H9 (cell line): ENCODE measurements at regions not wholly inside any gene's neighbourhood (a gene's known extent, or its start where the extent isn't known, plus 50 kb on each side); places are given as distances from the start of the nearest gene placed in this dataset.

Source experiments
- DNase-seq: peaks from one replicate; pipeline ENCODE4 v3.0.0-alpha.2; 2017
- H2AFZ ChIP-seq: one replicate; pipeline ENCODE4 v1.6.1; 2013; ENCODE audit warnings: mild to moderate bottlenecking, low read length, control low read depth, moderate library complexity
- H2AK5ac ChIP-seq: 2 replicates; pipeline ENCODE4 v1.6.1; 2013; ENCODE audit warnings: low read length, control low read depth, mixed read lengths; ENCODE audit not compliant: insufficient read length
- H2BK120ac ChIP-seq: one replicate; pipeline ENCODE4 v1.6.1; 2013; ENCODE audit warnings: low read depth, mild to moderate bottlenecking, low read length, control low read depth, inconsistent platforms; ENCODE audit not compliant: poor library complexity, severe bottlenecking
- H2BK12ac ChIP-seq: 2 replicates; pipeline ENCODE4 v1.6.1; 2013; ENCODE audit warnings: low read length, control low read depth, mixed read lengths, low read depth; ENCODE audit not compliant: insufficient read length
- H2BK15ac ChIP-seq: 2 replicates; pipeline ENCODE4 v1.6.1; 2013; ENCODE audit warnings: low read depth, low read length, control low read depth
- H2BK20ac ChIP-seq: one replicate; pipeline ENCODE4 v1.6.1; 2013; ENCODE audit warnings: low read depth, mild to moderate bottlenecking, low read length, control low read depth, inconsistent platforms; ENCODE audit not compliant: poor library complexity, severe bottlenecking
- H2BK5ac ChIP-seq: 2 replicates; pipeline ENCODE4 v1.6.1; 2013; ENCODE audit warnings: low read length, control low read depth, mixed read lengths; ENCODE audit not compliant: insufficient read length
- H3K14ac ChIP-seq: 2 replicates; pipeline ENCODE4 v1.6.1; 2013; ENCODE audit warnings: low read length, control low read depth; ENCODE audit not compliant: insufficient read depth
- H3K18ac ChIP-seq: 2 replicates; pipeline ENCODE4 v1.6.1; 2013; ENCODE audit warnings: low read depth, mild to moderate bottlenecking, mixed read lengths, low read length, control low read depth; ENCODE audit not compliant: insufficient read length
- H3K23ac ChIP-seq: 2 replicates; pipeline ENCODE4 v1.6.1; 2013; ENCODE audit warnings: low read length, control low read depth, mixed read lengths, low read depth; ENCODE audit not compliant: insufficient read length
- H3K23me2 ChIP-seq: 2 replicates; pipeline ENCODE4 v1.6.1; 2013; ENCODE audit warnings: low read depth, mild to moderate bottlenecking, mixed read lengths, low read length, control low read depth; ENCODE audit not compliant: insufficient read length, poor library complexity, severe bottlenecking
- H3K27ac ChIP-seq: 2 replicates; pipeline ENCODE4 v1.5.1; 2013; ENCODE audit warnings: low read length, control low read depth, mixed read lengths, low read depth; ENCODE audit not compliant: insufficient read length
- H3K27me3 ChIP-seq: 2 replicates; pipeline ENCODE4 v1.6.1; 2013; ENCODE audit warnings: low read length, control low read depth, inconsistent platforms; ENCODE audit not compliant: insufficient read depth
- H3K4ac ChIP-seq: 2 replicates; pipeline ENCODE4 v1.6.1; 2013; ENCODE audit warnings: low read depth, mild to moderate bottlenecking, control low read depth, inconsistent platforms, low read length, moderate library complexity
- H3K4me1 ChIP-seq: 2 replicates; pipeline ENCODE4 v1.6.1; 2013; ENCODE audit warnings: low read length, control low read depth, inconsistent platforms; ENCODE audit not compliant: insufficient read depth
- H3K4me2 ChIP-seq: 2 replicates; pipeline ENCODE4 v1.6.1; 2013; ENCODE audit warnings: low read length, control low read depth, mixed read lengths; ENCODE audit not compliant: insufficient read length, insufficient read depth
- H3K56ac ChIP-seq: 2 replicates; pipeline ENCODE4 v1.6.1; 2013; ENCODE audit warnings: low read depth, mild to moderate bottlenecking, mixed read lengths, low read length, control low read depth; ENCODE audit not compliant: insufficient read length
- H3K79me1 ChIP-seq: 2 replicates; pipeline ENCODE4 v1.6.1; 2013; ENCODE audit warnings: low read depth, mild to moderate bottlenecking, moderate library complexity, low read length, control low read depth, inconsistent platforms; ENCODE audit not compliant: insufficient read depth, poor library complexity, severe bottlenecking
- H3K79me2 ChIP-seq: 2 replicates; pipeline ENCODE4 v1.6.1; 2013; ENCODE audit warnings: low read length, control low read depth, inconsistent platforms; ENCODE audit not compliant: insufficient read depth
- H3K9ac ChIP-seq: 2 replicates; pipeline ENCODE4 v1.6.1; 2013; ENCODE audit warnings: low read length, control low read depth, mixed read lengths; ENCODE audit not compliant: insufficient read length; ENCODE audit errors: extremely low read depth
- H3K9me3 ChIP-seq: one replicate; pipeline ENCODE4 v1.6.1; 2013; ENCODE audit warnings: low read depth, low read length, inconsistent platforms; ENCODE audit not compliant: control insufficient read depth
- H3T11ph ChIP-seq: one replicate; pipeline ENCODE4 v1.6.1; 2013; ENCODE audit warnings: mild to moderate bottlenecking, low read length, control low read depth, inconsistent platforms
- H4K20me1 ChIP-seq: one replicate; pipeline ENCODE4 v1.6.1; 2013; ENCODE audit not compliant: control insufficient read depth, insufficient read length, insufficient read depth
- H4K5ac ChIP-seq: 2 replicates; pipeline ENCODE4 v1.6.1; 2013; ENCODE audit warnings: low read depth, mild to moderate bottlenecking, mixed read lengths, low read length, control low read depth; ENCODE audit not compliant: insufficient read length
- H4K8ac ChIP-seq: replicated peaks from 2 replicates; pipeline ENCODE4 v1.6.1; 2013; ENCODE audit warnings: low read length, control low read depth, mixed read lengths, low read depth; ENCODE audit not compliant: insufficient read length
- H4K91ac ChIP-seq: 2 replicates; pipeline ENCODE4 v1.6.1; 2013; ENCODE audit warnings: low read depth, mild to moderate bottlenecking, moderate library complexity, mixed read lengths, low read length, control low read depth; ENCODE audit not compliant: insufficient read length
- H3K27ac Mint-ChIP-seq, 3 experiments: 2 replicates in 2 of 3; 3 replicates in 1 of 3; pipeline ENCODE4 v1.8.0; 2020 to 2021; ENCODE audit warnings: mixed read lengths in 3 of 3, mild to moderate bottlenecking in 1 of 3, moderate library complexity in 1 of 3
- H3K27me3 Mint-ChIP-seq: 2 replicates; pipeline ENCODE4 v1.8.0; 2021; ENCODE audit warnings: low read depth, mild to moderate bottlenecking, moderate library complexity, mixed read lengths
- H3K36me3 Mint-ChIP-seq, 3 experiments: 2 replicates in 2 of 3; 3 replicates in 1 of 3; pipeline ENCODE4 v1.8.0; 2020 to 2021; ENCODE audit warnings: low read depth in 3 of 3, mixed read lengths in 3 of 3; ENCODE audit not compliant: insufficient read depth in 1 of 3
- H3K4me1 Mint-ChIP-seq, 2 experiments: 2 replicates each; pipeline ENCODE4 v1.8.0; 2020; ENCODE audit warnings: mixed read lengths in 2 of 2
- H3K4me3 Mint-ChIP-seq, 2 experiments: 2 replicates in 1 of 2; 3 replicates in 1 of 2; pipeline ENCODE4 v1.8.0; 2020 to 2021; ENCODE audit warnings: mild to moderate bottlenecking in 2 of 2, mixed read lengths in 2 of 2, moderate library complexity in 1 of 2
- H3K9me3 Mint-ChIP-seq, 2 experiments: 2 replicates in 1 of 2; 3 replicates in 1 of 2; pipeline ENCODE4 v1.8.0; 2020; ENCODE audit warnings: mild to moderate bottlenecking in 2 of 2, mixed read lengths in 2 of 2, moderate library complexity in 1 of 2
- WGBS: extraction: QIAGEN DNeasy Blood & Tissue Kit; methylation state at CpG from one replicate; pipeline ENCODE4 v1.1.7; 2013; ENCODE audit warnings: missing lambda C conversion rate, low lambda C conversion rate, mixed read lengths; ENCODE audit not compliant: insufficient read length; ENCODE audit errors: extremely low coverage; 5-methylcytosine and 5-hydroxymethylcytosine counted together
- TF ChIP-seq, protein P1 (sequence below): fragments of 200-600 bp; sonication (generic); conservative IDR thresholded peaks from 3 replicates; pipeline ENCODE4 v1.8.0; 2021; ENCODE audit warnings: antibody characterized with exemption, mild to moderate bottlenecking

DNA sequence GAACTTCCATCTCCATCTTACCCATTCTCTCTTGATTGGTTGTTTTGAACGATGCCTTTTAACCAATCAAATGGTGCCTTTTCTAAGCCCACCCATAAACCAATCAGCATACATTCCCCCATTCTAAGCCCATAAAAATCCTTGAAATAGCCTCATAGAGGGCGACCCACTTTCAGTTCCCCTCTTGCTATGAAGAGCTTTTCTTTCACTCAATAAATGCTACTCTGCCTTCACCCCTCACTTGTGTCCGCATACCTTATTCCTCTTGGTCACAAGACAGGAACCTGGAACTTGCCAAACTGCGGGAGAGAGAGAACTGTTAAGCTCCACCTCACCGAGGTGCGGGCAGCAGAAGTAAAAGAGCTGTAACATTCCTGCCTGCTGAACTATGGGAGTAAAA lies 1602.0 kb upstream of the LRRTM3 start:
- Histone ChIP-seq H4K8ac (no peak overlapping the region), H4K5ac (no peak overlapping the region), H3K14ac (no peak overlapping the region), H3K4me2 (no peak overlapping the region), H3K79me2 (no peaks in the 10 kb centered on the region), H3T11ph (no peak overlapping the region), H3K23me2 (no peaks in the 10 kb centered on the region), H3K4me1 (no peaks in the 10 kb centered on the region; the same call in 1 of the 2 replicates), H4K20me1 (no peaks in the 10 kb centered on the region), H4K91ac (no peak overlapping the region), H2BK120ac (no peak overlapping the region), H3K27ac (no peak overlapping the region), H3K9ac (no peak overlapping the region), H3K4ac (no peak overlapping the region), H3K23ac (no peak overlapping the region), H2AFZ (no peak overlapping the region), H3K9me3 (no peaks in the 10 kb centered on the region), H2BK15ac (no peak overlapping the region), H2BK12ac (no peak overlapping the region), H3K18ac (no peak overlapping the region), H2BK20ac (no peak overlapping the region), H3K79me1 (no peaks in the 10 kb centered on the region), H3K56ac (no peak overlapping the region), H2AK5ac (no peak overlapping the region), H3K27me3 (no peaks in the 10 kb centered on the region), H2BK5ac (no peak overlapping the region)
- Mint-ChIP-seq H3K4me3 (no peak overlapping the region), H3K36me3 (no peaks in the 10 kb centered on the region; a peak in 1 of 7 replicates), H3K27ac (peak overlapping the region in 1 of 3 experiments; percentile 26; a peak in 1 of 7 replicates), H3K4me1 (peaks cover 36 to 43% of the 10 kb centered on the region in 2 experiments), H3K9me3 (no peaks in the 10 kb centered on the region), H3K27me3 (no peaks in the 10 kb centered on the region)
- no CpG with 5 or more reads among the region's 6 CpGs for WGBS
- no peak for DNase-seq
- TF ChIP-seq, protein P1, sequence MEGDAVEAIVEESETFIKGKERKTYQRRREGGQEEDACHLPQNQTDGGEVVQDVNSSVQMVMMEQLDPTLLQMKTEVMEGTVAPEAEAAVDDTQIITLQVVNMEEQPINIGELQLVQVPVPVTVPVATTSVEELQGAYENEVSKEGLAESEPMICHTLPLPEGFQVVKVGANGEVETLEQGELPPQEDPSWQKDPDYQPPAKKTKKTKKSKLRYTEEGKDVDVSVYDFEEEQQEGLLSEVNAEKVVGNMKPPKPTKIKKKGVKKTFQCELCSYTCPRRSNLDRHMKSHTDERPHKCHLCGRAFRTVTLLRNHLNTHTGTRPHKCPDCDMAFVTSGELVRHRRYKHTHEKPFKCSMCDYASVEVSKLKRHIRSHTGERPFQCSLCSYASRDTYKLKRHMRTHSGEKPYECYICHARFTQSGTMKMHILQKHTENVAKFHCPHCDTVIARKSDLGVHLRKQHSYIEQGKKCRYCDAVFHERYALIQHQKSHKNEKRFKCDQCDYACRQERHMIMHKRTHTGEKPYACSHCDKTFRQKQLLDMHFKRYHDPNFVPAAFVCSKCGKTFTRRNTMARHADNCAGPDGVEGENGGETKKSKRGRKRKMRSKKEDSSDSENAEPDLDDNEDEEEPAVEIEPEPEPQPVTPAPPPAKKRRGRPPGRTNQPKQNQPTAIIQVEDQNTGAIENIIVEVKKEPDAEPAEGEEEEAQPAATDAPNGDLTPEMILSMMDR: no peak
